ENCODE measurements at regions not wholly inside any gene's neighbourhood (a gene's known extent, or its start where the extent isn't known, plus 50 kb on each side); places are given as distances from the start of the nearest gene placed in this dataset.

GRCh38 chr9:84166891-84167290 is 173.7 kb downstream of the SLC28A3 start:
- ChIA-PET CTCF (interaction anchor here (0.5 kb wide), 1 partner anchor 53 kb away, joined by 3 read pairs; no protein-coding TSS in a partner anchor), POLR2A (no interaction called here)
- no peak for DNase-seq
- H3K9me3 Mint-ChIP-seq = no peaks in the 10 kb centered on the region
- H3K27ac Mint-ChIP-seq = no peak overlapping the region
- peaks cover 5% of the 10 kb centered on the region for H3K27me3 Mint-ChIP-seq
- no peaks in the 10 kb centered on the region for H3K4me1 Mint-ChIP-seq
- no peaks in the 10 kb centered on the region for H3K36me3 Mint-ChIP-seq (ENCODE audit: low read depth)
- H3K4me3 Mint-ChIP-seq = no peak overlapping the region

- DNase-seq = no peak
- Mint-ChIP-seq H3K27me3 (no peaks in the 10 kb centered on the region), H3K9me3 (no peaks in the 10 kb centered on the region), H3K4me3 (no peak overlapping the region), H3K36me3 (ENCODE audit: low read depth) (no peaks in the 10 kb centered on the region), H3K4me1 (peaks cover 1% of the 10 kb centered on the region), H3K27ac (no peak overlapping the region)
- ChIA-PET POLR2A (no interaction called here), CTCF (no interaction called here)
Observed at GRCh38 chr9:84169240-84169639, 171.3 kb downstream of the SLC28A3 start.

GRCh38 chr9:84170521-84171141 is 169.9 kb downstream of the SLC28A3 start:
- Mint-ChIP-seq H3K9me3 (no peaks in the 10 kb centered on the region), H3K27me3 (no peaks in the 10 kb centered on the region), H3K4me1 (peaks cover 4% of the 10 kb centered on the region), H3K36me3 (ENCODE audit: low read depth) (no peaks in the 10 kb centered on the region), H3K27ac (no peak overlapping the region), H3K4me3 (no peak overlapping the region)
- ChIA-PET CTCF (no interaction called here), POLR2A (no interaction called here)
- DNase-seq = no peak

GRCh38 chr9:84173961-84174360 is 166.6 kb downstream of the SLC28A3 start:
- H3K36me3 Mint-ChIP-seq (ENCODE audit: low read depth) = no peaks in the 10 kb centered on the region
- H3K9me3 Mint-ChIP-seq = no peaks in the 10 kb centered on the region
- peaks cover 4% of the 10 kb centered on the region for H3K4me1 Mint-ChIP-seq
- no peak overlapping the region for H3K4me3 Mint-ChIP-seq
- DNase-seq = no peak
- no peaks in the 10 kb centered on the region for H3K27me3 Mint-ChIP-seq
- ChIA-PET POLR2A (no interaction called here), CTCF (interaction anchor here (1.1 kb wide), 1 partner anchor 15 kb away, joined by 3 read pairs; no protein-coding TSS in a partner anchor)
- H3K27ac Mint-ChIP-seq = no peak overlapping the region

- CTCF ChIA-PET = no interaction called here
- no peaks in the 10 kb centered on the region for H3K36me3 Mint-ChIP-seq (ENCODE audit: low read depth)
- no peak overlapping the region for H3K4me3 Mint-ChIP-seq
- H3K27me3 Mint-ChIP-seq = no peaks in the 10 kb centered on the region
- POLR2A ChIA-PET = no interaction called here
- H3K27ac Mint-ChIP-seq = no peak overlapping the region
- DNase-seq = no peak
- no peaks in the 10 kb centered on the region for H3K9me3 Mint-ChIP-seq
- H3K4me1 Mint-ChIP-seq = peaks cover 4% of the 10 kb centered on the region
Observed at GRCh38 chr9:84174486-84174885, 166.1 kb downstream of the SLC28A3 start.

- H3K36me3 Mint-ChIP-seq (ENCODE audit: low read depth) = no peaks in the 10 kb centered on the region
- no peaks in the 10 kb centered on the region for H3K27me3 Mint-ChIP-seq
- DNase-seq = no peak
- CTCF ChIA-PET = no interaction called here
- peaks cover 4% of the 10 kb centered on the region for H3K4me1 Mint-ChIP-seq
- H3K9me3 Mint-ChIP-seq = no peaks in the 10 kb centered on the region
- POLR2A ChIA-PET = no interaction called here
- H3K27ac Mint-ChIP-seq = no peak overlapping the region
- H3K4me3 Mint-ChIP-seq = no peak overlapping the region
Observed at GRCh38 chr9:84177407-84177806, 163.2 kb downstream of the SLC28A3 start.

GRCh38 chr9:84179531-84179930 is 161.0 kb downstream of the SLC28A3 start:
- DNase-seq = no peak
- Mint-ChIP-seq H3K36me3 (ENCODE audit: low read depth) (no peaks in the 10 kb centered on the region), H3K27me3 (no peaks in the 10 kb centered on the region), H3K4me1 (peaks cover 1% of the 10 kb centered on the region), H3K9me3 (no peaks in the 10 kb centered on the region), H3K4me3 (no peak overlapping the region), H3K27ac (no peak overlapping the region)
- ChIA-PET CTCF (no interaction called here), POLR2A (no interaction called here)

GRCh38 chr9:84187090-84187489 is 153.5 kb downstream of the SLC28A3 start:
- H3K4me1 Mint-ChIP-seq = no peaks in the 10 kb centered on the region
- ChIA-PET CTCF (no interaction called here), POLR2A (no interaction called here)
- no peaks in the 10 kb centered on the region for H3K9me3 Mint-ChIP-seq
- no peak overlapping the region for H3K4me3 Mint-ChIP-seq
- H3K36me3 Mint-ChIP-seq (ENCODE audit: low read depth) = no peaks in the 10 kb centered on the region
- peaks cover 7% of the 10 kb centered on the region for H3K27me3 Mint-ChIP-seq
- DNase-seq = no peak
- H3K27ac Mint-ChIP-seq = no peak overlapping the region

GRCh38 chr9:84189904-84190303 is 150.7 kb downstream of the SLC28A3 start:
- DNase-seq = no peak
- H3K9me3 Mint-ChIP-seq = no peaks in the 10 kb centered on the region
- POLR2A ChIA-PET = no interaction called here
- H3K27ac Mint-ChIP-seq = no peak overlapping the region
- no peak overlapping the region for H3K4me3 Mint-ChIP-seq
- no peaks in the 10 kb centered on the region for H3K36me3 Mint-ChIP-seq (ENCODE audit: low read depth)
- CTCF ChIA-PET = no interaction called here
- H3K4me1 Mint-ChIP-seq = no peaks in the 10 kb centered on the region
- peaks cover 14% of the 10 kb centered on the region for H3K27me3 Mint-ChIP-seq

- Mint-ChIP-seq H3K4me1 (no peaks in the 10 kb centered on the region), H3K27ac (no peak overlapping the region), H3K27me3 (peaks cover 14% of the 10 kb centered on the region), H3K4me3 (no peak overlapping the region), H3K9me3 (no peaks in the 10 kb centered on the region), H3K36me3 (ENCODE audit: low read depth) (no peaks in the 10 kb centered on the region)
- no peak for DNase-seq
- CTCF ChIA-PET = no interaction called here
- POLR2A ChIA-PET = no interaction called here
Observed at GRCh38 chr9:84190411-84190810, 150.1 kb downstream of the SLC28A3 start.

GRCh38 chr9:84206801-84207370 is 133.7 kb downstream of the SLC28A3 start:
- no peak for DNase-seq
- H3K9me3 Mint-ChIP-seq = no peaks in the 10 kb centered on the region

GRCh38 chr9:84207491-84207951 is 133.0 kb downstream of the SLC28A3 start:
- H3K27ac Mint-ChIP-seq = no peak overlapping the region
- peaks cover 9% of the 10 kb centered on the region for H3K27me3 Mint-ChIP-seq
- no peaks in the 10 kb centered on the region for H3K36me3 Mint-ChIP-seq (ENCODE audit: low read depth)
- CTCF ChIA-PET = no interaction called here
- DNase-seq = no peak
- no peaks in the 10 kb centered on the region for H3K4me1 Mint-ChIP-seq
- no peaks in the 10 kb centered on the region for H3K9me3 Mint-ChIP-seq
- POLR2A ChIA-PET = no interaction called here
- no peak overlapping the region for H3K4me3 Mint-ChIP-seq

More at GRCh38 chr9:84206801-84207370, 133.7 kb downstream of the SLC28A3 start:
- CTCF ChIA-PET = interaction anchor here (0.6 kb wide), 1 partner anchor 48 kb away, joined by 3 read pairs; no protein-coding TSS in a partner anchor
- H3K36me3 Mint-ChIP-seq (ENCODE audit: low read depth) = no peaks in the 10 kb centered on the region
- H3K27me3 Mint-ChIP-seq = peaks cover 13% of the 10 kb centered on the region
- H3K4me1 Mint-ChIP-seq = no peaks in the 10 kb centered on the region
- no peak overlapping the region for H3K4me3 Mint-ChIP-seq
- H3K27ac Mint-ChIP-seq = no peak overlapping the region
- POLR2A ChIA-PET = no interaction called here

- no peaks in the 10 kb centered on the region for H3K36me3 Mint-ChIP-seq (ENCODE audit: low read depth)
- no peak overlapping the region for H3K4me3 Mint-ChIP-seq
- H3K4me1 Mint-ChIP-seq = no peaks in the 10 kb centered on the region
- CTCF ChIA-PET = no interaction called here
- no peak for DNase-seq
- H3K27ac Mint-ChIP-seq = no peak overlapping the region
- H3K27me3 Mint-ChIP-seq = peaks cover 3% of the 10 kb centered on the region
- H3K9me3 Mint-ChIP-seq = no peaks in the 10 kb centered on the region
- POLR2A ChIA-PET = no interaction called here
Observed at GRCh38 chr9:84212246-84212645, 128.3 kb downstream of the SLC28A3 start.

- no peak overlapping the region for H3K27ac Mint-ChIP-seq
- no peak for DNase-seq
- H3K4me1 Mint-ChIP-seq = no peaks in the 10 kb centered on the region
- H3K9me3 Mint-ChIP-seq = no peaks in the 10 kb centered on the region
- H3K27me3 Mint-ChIP-seq = peaks cover 3% of the 10 kb centered on the region
- CTCF ChIA-PET = no interaction called here
- H3K36me3 Mint-ChIP-seq (ENCODE audit: low read depth) = no peaks in the 10 kb centered on the region
- no peak overlapping the region for H3K4me3 Mint-ChIP-seq
- POLR2A ChIA-PET = no interaction called here
Observed at GRCh38 chr9:84212982-84213381, 127.6 kb downstream of the SLC28A3 start.
